Uterus (tissue), 3 donors: ENCODE measurements at regions not wholly inside any gene's neighbourhood (a gene's known extent, or its start where the extent isn't known, plus 50 kb on each side); places are given as distances from the start of the nearest gene placed in this dataset.
"Not testable (repeated sequence)": the region's sequence is repeated elsewhere in the genome, so short reads cannot be mapped to it uniquely, and the experiment has no call there.

Experiments used
- DNase-seq, 2 donors: peaks; one replicate each; pipeline ENCODE4 v3.0.0-alpha.2; 2019 to 2020
- H3K27ac ChIP-seq, 2 donors: fragments of 200-600 bp; sonication (generic); 1 replicate in 1 of 2; 2 replicates in 1 of 2; pipeline ENCODE4 v1.5.1; 2016 to 2018
- H3K27me3 ChIP-seq, 2 donors: fragments of 200-600 bp; sonication (generic); one replicate each; pipeline ENCODE4 v1.5.1; 2018 to 2019; ENCODE audit warnings: control low read depth in 1 of 2
- H3K36me3 ChIP-seq, 2 donors: fragments of 200-600 bp; sonication (generic); one replicate each; pipeline ENCODE4 v1.5.1; 2019; ENCODE audit warnings: control low read depth in 1 of 2
- H3K4me1 ChIP-seq, 2 donors: fragments of 200-600 bp; sonication (generic); one replicate each; pipeline ENCODE4 v1.5.1; 2018 to 2019; ENCODE audit warnings: control low read depth in 1 of 2
- H3K4me3 ChIP-seq, 2 donors: fragments of 200-600 bp; sonication (generic); 1 replicate in 1 of 2; 2 replicates in 1 of 2; pipeline ENCODE4 v1.5.1; 2018 to 2019; ENCODE audit warnings: mild to moderate bottlenecking in 1 of 2
- H3K9me3 ChIP-seq, 2 donors: fragments of 200-600 bp; sonication (generic); one replicate each; pipeline ENCODE4 v1.5.1; 2019; ENCODE audit warnings: control low read depth in 1 of 2
- CTCF ChIP-seq, 4 experiments: fragments of 200-600 bp in 2 of 4; fragments of 450-650 bp in 2 of 4; sonication (generic) in 2 of 4; IDR thresholded peaks; one replicate each; pipeline ENCODE4 v1.5.1; 2016 to 2019; ENCODE audit warnings: antibody characterized with exemption in 4 of 4, mild to moderate bottlenecking in 2 of 4, moderate library complexity in 1 of 4
- POLR2A ChIP-seq, 2 donors: fragments of 450-650 bp; IDR thresholded peaks; one replicate each; pipeline ENCODE4 v1.6.1; 2016; ENCODE audit warnings: antibody characterized with exemption in 2 of 2, mild to moderate bottlenecking in 1 of 2, moderate library complexity in 1 of 2
- intact Hi-C: fragments of 100-400 bp; cut with DNase I; formaldehyde crosslinking; loops from one replicate; pipeline ENCODE4 v1.15.1; 2023; ENCODE audit warnings: low total_unique reads
- donor health status: DM: yes; HTN: yes; CAD: no.

- no peaks in the 10 kb centered on the region for H3K4me1 ChIP-seq
- H3K4me3 ChIP-seq, result no peak overlapping the region
- no peak overlapping the region for H3K27ac ChIP-seq
- H3K27me3 ChIP-seq, result no peaks in the 10 kb centered on the region
- no peaks in the 10 kb centered on the region for H3K9me3 ChIP-seq
- intact Hi-C loops, result no loop called here
- no peak for DNase-seq
- no peak for TF ChIP-seq POLR2A (IDR thresholded peaks at IDR 0.05)
- TF ChIP-seq CTCF (IDR thresholded peaks at IDR 0.05), result no peak
- no peaks in the 10 kb centered on the region for H3K36me3 ChIP-seq
Measured at GRCh38 chr3:144480416-144480919, 508.8 kb downstream of the DIPK2A start.

- Histone ChIP-seq H3K27me3 (no peaks in the 10 kb centered on the region), H3K4me3 (no peak overlapping the region), H3K4me1 (no peaks in the 10 kb centered on the region), H3K36me3 (no peaks in the 10 kb centered on the region), H3K27ac (no peak overlapping the region), H3K9me3 (no peaks in the 10 kb centered on the region)
- DNase-seq, result no peak
- intact Hi-C loops, result no loop called here
- TF ChIP-seq CTCF (IDR thresholded peaks at IDR 0.05) (no peak), POLR2A (IDR thresholded peaks at IDR 0.05) (no peak)
Measured at GRCh38 chr3:144482876-144483275, 511.3 kb downstream of the DIPK2A start.

GRCh38 chr3:144487011-144487410 lies 515.4 kb downstream of the DIPK2A start:
- no peaks in the 10 kb centered on the region for H3K4me1 ChIP-seq
- DNase-seq, result no peak
- H3K27me3 ChIP-seq, result no peaks in the 10 kb centered on the region
- TF ChIP-seq CTCF (IDR thresholded peaks at IDR 0.05) (no peak), POLR2A (IDR thresholded peaks at IDR 0.05) (no peak)
- H3K4me3 ChIP-seq, result no peak overlapping the region
- intact Hi-C loops, result no loop called here
- no peaks in the 10 kb centered on the region for H3K36me3 ChIP-seq
- H3K9me3 ChIP-seq, result no peaks in the 10 kb centered on the region
- H3K27ac ChIP-seq, result no peak overlapping the region

- Histone ChIP-seq H3K4me1 (no peaks in the 10 kb centered on the region), H3K36me3 (no peaks in the 10 kb centered on the region), H3K27me3 (no peaks in the 10 kb centered on the region), H3K27ac (no peak overlapping the region), H3K4me3 (no peak overlapping the region), H3K9me3 (no peaks in the 10 kb centered on the region)
- no peak for TF ChIP-seq CTCF (IDR thresholded peaks at IDR 0.05)
- TF ChIP-seq POLR2A (IDR thresholded peaks at IDR 0.05), result no peak
- DNase-seq, result no peak
- intact Hi-C loops, result no loop called here
Measured at GRCh38 chr3:144488927-144489326, 517.3 kb downstream of the DIPK2A start.

GRCh38 chr3:144491333-144491732 lies 519.7 kb downstream of the DIPK2A start:
- H3K27ac ChIP-seq, result no peak overlapping the region
- no peaks in the 10 kb centered on the region for H3K27me3 ChIP-seq
- H3K36me3 ChIP-seq, result no peaks in the 10 kb centered on the region
- H3K4me3 ChIP-seq, result no peak overlapping the region
- no peaks in the 10 kb centered on the region for H3K9me3 ChIP-seq
- H3K4me1 ChIP-seq, result no peaks in the 10 kb centered on the region
- TF ChIP-seq POLR2A (IDR thresholded peaks at IDR 0.05), result no peak
- no peak for TF ChIP-seq CTCF (IDR thresholded peaks at IDR 0.05)
- intact Hi-C loops, result no loop called here
- no peak for DNase-seq

GRCh38 chr3:144494651-144495050 lies 523.0 kb downstream of the DIPK2A start:
- H3K27ac ChIP-seq, H3K4me1 ChIP-seq, DNase-seq, H3K36me3 ChIP-seq, H3K27me3 ChIP-seq, H3K4me3 ChIP-seq, H3K9me3 ChIP-seq, intact Hi-C loops: not testable (repeated sequence)
